ENCODE measurements at regions not wholly inside any gene's neighbourhood (a gene's known extent, or its start where the extent isn't known, plus 50 kb on each side); places are given as distances from the start of the nearest gene placed in this dataset.

DNA sequence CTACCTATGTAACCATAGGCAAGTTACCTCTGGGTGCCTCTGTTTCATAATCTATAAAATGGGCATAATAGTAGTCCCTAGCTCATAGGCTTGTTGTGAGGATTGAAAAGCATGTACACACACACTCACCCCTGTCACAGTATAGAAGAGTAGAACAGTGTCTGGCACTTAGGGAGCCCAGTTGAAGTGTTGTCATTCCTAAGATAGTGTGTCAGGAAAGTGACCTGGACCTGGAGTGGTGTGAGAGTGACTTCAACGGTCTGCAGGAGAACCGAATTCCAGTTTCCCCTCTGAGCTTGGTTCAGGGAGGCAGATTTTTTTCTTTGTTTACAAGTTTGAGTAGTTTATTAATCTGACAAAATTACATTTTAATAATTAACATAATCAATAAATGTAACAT is 229.9 kb upstream of the MAP3K7 start:
- Histone ChIP-seq H3K4me1 (no peaks in the 10 kb centered on the region), H3K9me3 (no peaks in the 10 kb centered on the region), H3K27ac (no peak overlapping the region), H3K36me3 (no peaks in the 10 kb centered on the region), H3K27me3 (no peaks in the 10 kb centered on the region), H3K4me3 (no peak overlapping the region)
- intact Hi-C loops (cut with DNase I; ENCODE audit: low total_unique reads) = no loop called here
- TF ChIP-seq, protein P1, sequence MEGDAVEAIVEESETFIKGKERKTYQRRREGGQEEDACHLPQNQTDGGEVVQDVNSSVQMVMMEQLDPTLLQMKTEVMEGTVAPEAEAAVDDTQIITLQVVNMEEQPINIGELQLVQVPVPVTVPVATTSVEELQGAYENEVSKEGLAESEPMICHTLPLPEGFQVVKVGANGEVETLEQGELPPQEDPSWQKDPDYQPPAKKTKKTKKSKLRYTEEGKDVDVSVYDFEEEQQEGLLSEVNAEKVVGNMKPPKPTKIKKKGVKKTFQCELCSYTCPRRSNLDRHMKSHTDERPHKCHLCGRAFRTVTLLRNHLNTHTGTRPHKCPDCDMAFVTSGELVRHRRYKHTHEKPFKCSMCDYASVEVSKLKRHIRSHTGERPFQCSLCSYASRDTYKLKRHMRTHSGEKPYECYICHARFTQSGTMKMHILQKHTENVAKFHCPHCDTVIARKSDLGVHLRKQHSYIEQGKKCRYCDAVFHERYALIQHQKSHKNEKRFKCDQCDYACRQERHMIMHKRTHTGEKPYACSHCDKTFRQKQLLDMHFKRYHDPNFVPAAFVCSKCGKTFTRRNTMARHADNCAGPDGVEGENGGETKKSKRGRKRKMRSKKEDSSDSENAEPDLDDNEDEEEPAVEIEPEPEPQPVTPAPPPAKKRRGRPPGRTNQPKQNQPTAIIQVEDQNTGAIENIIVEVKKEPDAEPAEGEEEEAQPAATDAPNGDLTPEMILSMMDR (IDR thresholded peaks at IDR 0.05) = no peak
- DNase-seq = no peak

DNA sequence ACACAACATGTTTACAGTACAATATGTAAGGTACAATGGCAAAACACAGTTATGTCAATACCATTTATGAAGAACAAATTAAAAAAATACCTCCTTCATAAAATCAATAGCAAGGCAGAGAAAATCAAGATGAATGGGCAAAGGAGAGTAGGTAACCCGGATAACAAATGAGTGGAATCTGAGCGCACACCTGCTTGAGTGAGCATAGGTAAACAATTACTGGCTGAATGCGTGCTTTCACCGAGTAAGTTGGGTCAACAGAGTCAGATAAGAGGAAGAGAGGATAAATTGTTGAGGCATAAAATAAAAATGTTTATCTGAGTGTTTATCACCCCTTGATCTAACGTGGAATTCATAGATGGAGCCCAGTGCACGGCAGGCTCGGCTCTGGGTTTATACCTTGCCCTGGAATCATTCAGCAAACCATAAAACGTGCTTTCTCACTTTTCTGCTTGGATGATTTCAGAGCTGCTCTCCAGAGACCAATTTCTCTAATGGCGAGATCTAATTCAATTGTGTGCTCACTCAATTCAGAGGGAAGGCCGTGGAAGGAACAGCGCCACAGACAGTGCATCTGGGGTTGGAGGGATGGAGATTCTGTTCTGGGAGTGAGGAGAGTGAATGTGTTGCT is 224.8 kb upstream of the MAP3K7 start:
- Histone ChIP-seq H3K27ac (no peak overlapping the region), H3K4me3 (no peak overlapping the region), H3K36me3 (no peaks in the 10 kb centered on the region), H3K27me3 (no peaks in the 10 kb centered on the region), H3K9me3 (no peaks in the 10 kb centered on the region), H3K4me1 (no peaks in the 10 kb centered on the region)
- intact Hi-C loops (cut with DNase I; ENCODE audit: low total_unique reads) = no loop called here
- TF ChIP-seq, protein P1 (IDR thresholded peaks at IDR 0.05) = no peak
- no peak for DNase-seq

DNA sequence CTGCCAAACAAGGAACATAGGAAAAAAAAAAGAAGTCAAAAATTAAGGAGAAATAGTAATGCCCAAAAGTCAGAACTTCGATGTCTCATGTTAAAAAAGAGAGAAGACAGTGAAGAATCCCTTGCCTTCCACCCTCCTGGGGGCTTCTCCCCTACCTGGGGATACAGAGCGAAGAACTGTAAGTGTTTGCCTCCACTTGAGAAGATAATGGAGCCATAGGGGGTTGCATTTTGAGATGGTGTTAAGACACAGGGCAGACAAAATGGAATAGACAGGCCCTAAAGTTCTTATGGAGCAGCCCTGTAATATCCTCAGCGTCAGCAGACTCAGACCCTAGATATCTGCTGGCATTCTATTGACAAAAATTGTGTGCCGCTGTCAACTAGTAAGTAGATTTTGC is 222.2 kb upstream of the MAP3K7 start:
- TF ChIP-seq, protein P1 (IDR thresholded peaks at IDR 0.05) = no peak
- Histone ChIP-seq H3K27me3 (no peaks in the 10 kb centered on the region), H3K9me3 (no peaks in the 10 kb centered on the region), H3K4me3 (no peak overlapping the region), H3K27ac (no peak overlapping the region), H3K4me1 (no peaks in the 10 kb centered on the region), H3K36me3 (no peaks in the 10 kb centered on the region)
- DNase-seq = no peak
- intact Hi-C loops (cut with DNase I; ENCODE audit: low total_unique reads) = no loop called here

DNA sequence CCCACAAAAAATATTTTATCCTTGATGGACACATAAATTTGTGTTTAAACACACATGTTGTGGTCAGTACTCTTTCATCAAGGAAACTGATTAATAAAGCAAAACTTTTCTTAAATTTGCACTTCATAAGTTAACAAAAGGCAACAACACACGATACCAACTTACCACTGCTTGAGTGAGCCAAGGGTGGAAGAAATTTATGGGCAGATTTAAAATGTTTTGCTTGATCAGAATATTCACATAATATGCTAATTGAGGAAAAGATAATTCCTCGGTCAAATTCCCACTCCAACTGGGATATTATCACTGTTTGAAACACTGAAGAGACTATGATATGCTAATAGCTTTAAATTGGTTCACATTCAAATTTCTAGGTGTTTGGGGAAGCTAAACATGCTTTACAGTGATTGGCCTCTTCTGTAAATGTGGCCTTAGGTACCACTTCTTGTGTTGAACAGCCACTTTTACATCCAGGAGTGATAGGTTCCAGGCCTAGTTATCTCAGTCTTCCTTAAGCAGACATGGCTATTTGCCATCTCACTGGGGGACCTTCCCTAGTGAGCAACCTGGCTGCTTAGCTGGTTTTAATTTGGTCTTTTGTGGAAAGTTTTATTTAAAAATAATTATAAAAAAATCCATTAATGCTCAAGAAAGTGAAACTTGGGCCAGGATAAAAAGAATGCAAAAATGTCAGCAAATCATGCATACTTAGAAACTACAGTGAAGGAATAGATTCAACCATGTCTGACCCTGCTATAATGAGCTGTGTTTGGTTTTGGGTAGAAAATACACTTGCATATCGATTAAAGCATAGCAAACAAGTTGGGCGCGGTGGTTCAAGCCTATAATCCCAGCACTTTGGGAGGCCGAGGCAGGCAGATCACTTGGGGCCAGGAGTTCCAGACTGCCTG is 221.2 kb upstream of the MAP3K7 start:
- intact Hi-C loops (cut with DNase I; ENCODE audit: low total_unique reads) = no loop called here
- no peaks in the 10 kb centered on the region for H3K4me1 ChIP-seq
- no peaks in the 10 kb centered on the region for H3K27me3 ChIP-seq
- H3K4me3 ChIP-seq = no peak overlapping the region
- TF ChIP-seq, protein P1 (IDR thresholded peaks at IDR 0.05) = no peak
- H3K27ac ChIP-seq = no peak overlapping the region
- H3K9me3 ChIP-seq = no peaks in the 10 kb centered on the region
- H3K36me3 ChIP-seq = no peaks in the 10 kb centered on the region
- DNase-seq = no peak

DNA sequence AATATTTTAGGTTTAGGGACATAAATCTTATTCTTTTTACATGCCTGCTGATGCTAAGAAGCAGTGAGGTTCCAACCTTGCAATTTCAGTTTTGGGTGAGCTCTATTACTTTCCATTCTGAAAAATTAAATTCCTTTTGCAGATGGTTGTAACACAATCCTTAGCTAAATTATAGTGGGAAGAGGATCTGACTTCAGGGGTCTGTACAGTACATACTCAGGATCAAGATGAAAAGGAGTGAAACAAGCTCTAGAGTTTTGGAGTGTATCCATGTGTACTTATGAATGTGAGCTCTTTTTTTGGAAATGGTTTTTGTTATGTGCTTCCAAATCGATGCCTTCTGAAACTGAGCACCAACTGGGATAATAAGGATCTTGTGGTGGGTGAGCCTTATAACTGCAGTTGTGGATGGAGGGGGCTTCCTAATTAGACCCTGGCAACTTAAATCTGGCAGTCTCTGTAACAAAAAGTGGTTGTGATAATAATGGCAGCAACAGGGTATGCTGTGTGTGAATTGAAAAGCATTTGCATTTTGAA is 218.8 kb upstream of the MAP3K7 start:
- Histone ChIP-seq H3K27me3 (no peaks in the 10 kb centered on the region), H3K27ac (no peak overlapping the region), H3K9me3 (no peaks in the 10 kb centered on the region), H3K36me3 (no peaks in the 10 kb centered on the region), H3K4me3 (no peak overlapping the region), H3K4me1 (no peaks in the 10 kb centered on the region)
- TF ChIP-seq, protein P1 (IDR thresholded peaks at IDR 0.05) = no peak
- intact Hi-C loops (cut with DNase I; ENCODE audit: low total_unique reads) = no loop called here
- DNase-seq = no peak
